CD4-positive, alpha-beta T cell (primary cell): ENCODE measurements at regions not wholly inside any gene's neighbourhood (a gene's known extent, or its start where the extent isn't known, plus 50 kb on each side); places are given as distances from the start of the nearest gene placed in this dataset.

Experiments
- ATAC-seq: fragments of 200-7000 bp; cut with Tn5 transposase; one replicate; pipeline ENCODE4 v1.10.0; 2022; ENCODE audit warnings: mild to moderate bottlenecking; ENCODE audit not compliant: poor library complexity
- CTCF ChIA-PET: fragments of 350-600 bp; sonication (Branson Sonifier 250); formaldehyde crosslinking; loops from one replicate; lab custom pipeline; 2021; ENCODE audit warnings: antibody characterized with exemption, inconsistent platforms; lab: Charles Lee
- POLR2A ChIA-PET: fragments of 350-600 bp; sonication (Branson Sonifier 250); formaldehyde crosslinking; loops from one replicate; lab custom pipeline; 2021; ENCODE audit warnings: antibody characterized with exemption, inconsistent platforms; lab: Charles Lee
- DNase-seq, 14 experiments: peaks; one replicate each; pipeline ENCODE4 v3.0.0-alpha.2; 2013 to 2020; ENCODE audit warnings: mixed read lengths in 2 of 14
- H3K27ac ChIP-seq, 2 donors: one replicate each; pipeline versions ENCODE4 v1.5.1 to v1.7.0; 2013; ENCODE audit warnings: low read length in 2 of 2, low read depth in 1 of 2, mild to moderate bottlenecking in 1 of 2
- H3K27me3 ChIP-seq, 2 experiments: 1 replicate in 1 of 2; 2 replicates in 1 of 2; pipeline versions ENCODE4 v1.6.1 to v1.7.0; 2013; ENCODE audit warnings: low read length in 2 of 2, control low read depth in 1 of 2, mild to moderate bottlenecking in 1 of 2, moderate library complexity in 1 of 2; ENCODE audit not compliant: insufficient read depth in 2 of 2, control insufficient read depth in 1 of 2
- H3K36me3 ChIP-seq: one replicate; pipeline ENCODE4 v1.6.1; 2013; ENCODE audit warnings: low read length, control low read depth; ENCODE audit not compliant: insufficient read depth
- H3K4me1 ChIP-seq: one replicate; pipeline ENCODE4 v1.6.1; 2013; ENCODE audit warnings: low read length, control low read depth; ENCODE audit not compliant: insufficient read depth
- H3K4me3 ChIP-seq: one replicate; pipeline ENCODE4 v1.5.1; 2013; ENCODE audit warnings: mild to moderate bottlenecking, low read length, moderate library complexity
- H3K9me3 ChIP-seq, 2 experiments: 1 replicate in 1 of 2; 2 replicates in 1 of 2; pipeline versions ENCODE4 v1.6.1 to v1.7.0; 2013; ENCODE audit warnings: low read length in 2 of 2, mild to moderate bottlenecking in 2 of 2, control low read depth in 1 of 2, moderate library complexity in 1 of 2; ENCODE audit not compliant: control insufficient read depth in 1 of 2, insufficient read depth in 1 of 2
- H3K27ac Mint-ChIP-seq: one replicate; pipeline ENCODE4 v1.8.0; 2020; ENCODE audit warnings: mixed read lengths
- H3K27me3 Mint-ChIP-seq: one replicate; pipeline ENCODE4 v1.8.0; 2021; ENCODE audit warnings: mixed read lengths
- H3K36me3 Mint-ChIP-seq: one replicate; pipeline ENCODE4 v1.8.0; 2021; ENCODE audit warnings: low read depth, mixed read lengths
- H3K4me1 Mint-ChIP-seq: one replicate; pipeline ENCODE4 v1.8.0; 2021; ENCODE audit warnings: low read depth, mixed read lengths
- H3K4me3 Mint-ChIP-seq: one replicate; pipeline ENCODE4 v1.8.0; 2020; ENCODE audit warnings: mild to moderate bottlenecking, mixed read lengths
- H3K9me3 Mint-ChIP-seq: one replicate; pipeline ENCODE4 v1.8.0; 2020; ENCODE audit warnings: mixed read lengths
- CTCF ChIP-seq: fragments of 200-600 bp; IDR thresholded peaks from one replicate; pipeline ENCODE4 v1.8.0; 2022; ENCODE audit warnings: antibody characterized with exemption, mild to moderate bottlenecking
- intact Hi-C, 2 experiments: fragments of 100-400 bp; cut with DNase I in 1 of 2; cut with micrococcal nuclease in 1 of 2; formaldehyde crosslinking; loops; one replicate each; pipeline versions ENCODE4 v1.15.1 to v1.9.0; 2023 to 2025; cut with DNase I, micrococcal nuclease

- CTCF ChIA-PET = no interaction called here
Measured at GRCh38 chr18:78146136-78147085, 833.2 kb upstream of the SALL3 start.

GRCh38 chr18:78150590-78150989, 829.0 kb upstream of the SALL3 start:
- ATAC-seq = no peak

More at GRCh38 chr18:78146136-78147085, 833.2 kb upstream of the SALL3 start:
- ATAC-seq = no peak
- H3K27ac Mint-ChIP-seq = no peak overlapping the region
- Histone ChIP-seq H3K27me3 (no peaks in the 10 kb centered on the region), H3K9me3 (peaks cover 0 to 11% of the 10 kb centered on the region in 2 experiments), H3K36me3 (no peaks in the 10 kb centered on the region), H3K4me1 (no peaks in the 10 kb centered on the region), H3K4me3 (no peak overlapping the region), H3K27ac (no peak overlapping the region)
- intact Hi-C loops = no loop called here
- no peaks in the 10 kb centered on the region for H3K27me3 Mint-ChIP-seq
- H3K9me3 Mint-ChIP-seq = no peaks in the 10 kb centered on the region
- H3K4me3 Mint-ChIP-seq = no peak overlapping the region
- TF ChIP-seq CTCF = no peak
- POLR2A ChIA-PET = no interaction called here
- H3K36me3 Mint-ChIP-seq = no peaks in the 10 kb centered on the region
- no peak for DNase-seq
- H3K4me1 Mint-ChIP-seq = no peaks in the 10 kb centered on the region

GRCh38 chr18:78151234-78151633, 828.4 kb upstream of the SALL3 start:
- Histone ChIP-seq H3K36me3 (no peaks in the 10 kb centered on the region), H3K27ac (no peak overlapping the region), H3K4me3 (no peak overlapping the region), H3K27me3 (no peaks in the 10 kb centered on the region), H3K9me3 (peaks cover 0 to 37% of the 10 kb centered on the region in 2 experiments), H3K4me1 (no peaks in the 10 kb centered on the region)
- ChIA-PET POLR2A (no interaction called here), CTCF (no interaction called here)
- no peaks in the 10 kb centered on the region for H3K4me1 Mint-ChIP-seq
- intact Hi-C loops = no loop called here
- no peaks in the 10 kb centered on the region for H3K9me3 Mint-ChIP-seq
- no peak for DNase-seq
- H3K36me3 Mint-ChIP-seq = no peaks in the 10 kb centered on the region
- H3K27ac Mint-ChIP-seq = no peak overlapping the region
- no peak overlapping the region for H3K4me3 Mint-ChIP-seq
- TF ChIP-seq CTCF = no peak
- ATAC-seq = no peak
- H3K27me3 Mint-ChIP-seq = no peaks in the 10 kb centered on the region

More at GRCh38 chr18:78150590-78150989, 829.0 kb upstream of the SALL3 start:
- Mint-ChIP-seq H3K4me3 (no peak overlapping the region), H3K27ac (no peak overlapping the region), H3K27me3 (no peaks in the 10 kb centered on the region), H3K4me1 (no peaks in the 10 kb centered on the region), H3K9me3 (no peaks in the 10 kb centered on the region), H3K36me3 (no peaks in the 10 kb centered on the region)
- no peak for DNase-seq
- intact Hi-C loops = no loop called here
- no peaks in the 10 kb centered on the region for H3K4me1 ChIP-seq
- H3K4me3 ChIP-seq = no peak overlapping the region
- ChIA-PET POLR2A (no interaction called here), CTCF (no interaction called here)
- no peaks in the 10 kb centered on the region for H3K27me3 ChIP-seq
- H3K27ac ChIP-seq = no peak overlapping the region
- H3K9me3 ChIP-seq = peaks cover 0 to 37% of the 10 kb centered on the region in 2 experiments
- no peaks in the 10 kb centered on the region for H3K36me3 ChIP-seq
- no peak for TF ChIP-seq CTCF
